ENCODE measurements at regions not wholly inside any gene's neighbourhood (a gene's known extent, or its start where the extent isn't known, plus 50 kb on each side); places are given as distances from the start of the nearest gene placed in this dataset.

DNA sequence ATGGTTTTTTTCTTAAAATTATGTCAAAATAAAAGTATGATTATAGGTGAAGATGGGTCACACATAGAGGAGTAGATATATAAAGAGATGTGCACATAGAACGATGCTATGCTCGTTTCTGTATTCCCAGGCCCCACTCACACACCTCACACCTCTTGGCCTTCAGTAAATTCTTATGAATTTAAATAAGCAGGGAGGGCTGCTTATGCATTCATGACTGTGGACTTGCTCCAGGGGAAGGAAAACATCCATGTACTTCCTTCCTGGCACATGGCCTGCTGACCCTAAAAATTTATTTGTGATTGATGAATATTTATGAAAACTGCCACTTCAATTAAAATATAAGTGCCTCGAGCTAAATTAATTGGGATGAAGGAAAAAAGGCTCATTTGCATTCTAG lies 1306.7 kb upstream of the TMEM132C start:
- Mint-ChIP-seq H3K4me3 (no peak overlapping the region), H3K9me3 (peaks cover 0 to 2% of the 10 kb centered on the region in 2 experiments; a peak in 1 of 5 replicates), H3K4me1 (no peaks in the 10 kb centered on the region), H3K27me3 (ENCODE audit: low read depth) (no peaks in the 10 kb centered on the region; the same call in 1 of the 2 replicates), H3K36me3 (ENCODE audit: insufficient read depth in 1 of 3, low read depth in 3 of 3) (no peaks in the 10 kb centered on the region; a peak in 1 of 7 replicates), H3K27ac (no peak overlapping the region)
- Histone ChIP-seq H3K9me3 (ENCODE audit: control insufficient read depth, low read depth, low read length) (no peaks in the 10 kb centered on the region), H3K9ac (ENCODE audit: extremely low read depth, insufficient read length, low read length) (no peak overlapping the region), H2BK5ac (ENCODE audit: insufficient read length, low read length) (no peak overlapping the region), H2BK12ac (ENCODE audit: insufficient read length, low read depth, low read length) (no peak overlapping the region), H4K8ac (replicated peaks; ENCODE audit: insufficient read length, low read depth, low read length) (no peak overlapping the region), H2BK15ac (ENCODE audit: low read depth, low read length) (no peak overlapping the region), H3K14ac (ENCODE audit: insufficient read depth, low read length) (no peak overlapping the region), H4K91ac (ENCODE audit: insufficient read length, low read depth, low read length) (no peak overlapping the region), H4K5ac (ENCODE audit: insufficient read length, low read depth, low read length) (no peak overlapping the region), H3K4me1 (ENCODE audit: insufficient read depth, low read length) (no peaks in the 10 kb centered on the region), H3T11ph (ENCODE audit: low read length) (no peak overlapping the region), H3K18ac (ENCODE audit: insufficient read length, low read depth, low read length) (no peak overlapping the region), H3K27ac (ENCODE audit: insufficient read length, low read depth, low read length) (no peak overlapping the region), H2AFZ (ENCODE audit: low read length) (no peak overlapping the region), H3K79me1 (ENCODE audit: insufficient read depth, low read depth, low read length, poor library complexity, severe bottlenecking) (no peaks in the 10 kb centered on the region), H3K56ac (ENCODE audit: insufficient read length, low read depth, low read length) (no peak overlapping the region), H2BK120ac (ENCODE audit: low read depth, low read length, poor library complexity, severe bottlenecking) (no peak overlapping the region), H3K27me3 (ENCODE audit: insufficient read depth, low read length) (no peaks in the 10 kb centered on the region), H4K20me1 (ENCODE audit: control insufficient read depth, insufficient read depth, insufficient read length) (no peaks in the 10 kb centered on the region), H2AK5ac (ENCODE audit: insufficient read length, low read length) (no peak overlapping the region), H2BK20ac (ENCODE audit: low read depth, low read length, poor library complexity, severe bottlenecking) (no peak overlapping the region), H3K79me2 (ENCODE audit: insufficient read depth, low read length) (no peaks in the 10 kb centered on the region), H3K4me2 (ENCODE audit: insufficient read depth, insufficient read length, low read length) (no peak overlapping the region), H3K23ac (ENCODE audit: insufficient read length, low read depth, low read length) (no peak overlapping the region), H3K4ac (ENCODE audit: low read depth, low read length) (no peak overlapping the region), H3K23me2 (ENCODE audit: insufficient read length, low read depth, low read length, poor library complexity, severe bottlenecking) (no peaks in the 10 kb centered on the region)
- TF ChIP-seq, protein P1, sequence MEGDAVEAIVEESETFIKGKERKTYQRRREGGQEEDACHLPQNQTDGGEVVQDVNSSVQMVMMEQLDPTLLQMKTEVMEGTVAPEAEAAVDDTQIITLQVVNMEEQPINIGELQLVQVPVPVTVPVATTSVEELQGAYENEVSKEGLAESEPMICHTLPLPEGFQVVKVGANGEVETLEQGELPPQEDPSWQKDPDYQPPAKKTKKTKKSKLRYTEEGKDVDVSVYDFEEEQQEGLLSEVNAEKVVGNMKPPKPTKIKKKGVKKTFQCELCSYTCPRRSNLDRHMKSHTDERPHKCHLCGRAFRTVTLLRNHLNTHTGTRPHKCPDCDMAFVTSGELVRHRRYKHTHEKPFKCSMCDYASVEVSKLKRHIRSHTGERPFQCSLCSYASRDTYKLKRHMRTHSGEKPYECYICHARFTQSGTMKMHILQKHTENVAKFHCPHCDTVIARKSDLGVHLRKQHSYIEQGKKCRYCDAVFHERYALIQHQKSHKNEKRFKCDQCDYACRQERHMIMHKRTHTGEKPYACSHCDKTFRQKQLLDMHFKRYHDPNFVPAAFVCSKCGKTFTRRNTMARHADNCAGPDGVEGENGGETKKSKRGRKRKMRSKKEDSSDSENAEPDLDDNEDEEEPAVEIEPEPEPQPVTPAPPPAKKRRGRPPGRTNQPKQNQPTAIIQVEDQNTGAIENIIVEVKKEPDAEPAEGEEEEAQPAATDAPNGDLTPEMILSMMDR (conservative IDR thresholded peaks at IDR 0.05), result no peak
- WGBS (ENCODE audit: extremely low coverage, insufficient read length, low lambda C conversion rate), result no CpG with 5 or more reads among the region's 3 CpGs
- no peak for DNase-seq

Data from H9 (cell line).